Activated CD4-positive, alpha-beta T cell treated with anti-CD3 and anti-CD28 coated beads, Interleukin-10, Interleukin-2, amounts not matched to agents 100 ng/mL and 50 ng/mL, durations not matched to agents 16 hours and 8 hours (primary cell): ENCODE measurements at regions not wholly inside any gene's neighbourhood (a gene's known extent, or its start where the extent isn't known, plus 50 kb on each side); places are given as distances from the start of the nearest gene placed in this dataset.
"Not testable (repeated sequence)": the region's sequence is repeated elsewhere in the genome, so short reads cannot be mapped to it uniquely, and the experiment has no call there.

ENCODE experiments used
- DNase-seq: peaks from one replicate; pipeline ENCODE4 v3.0.0-alpha.2; 2020

DNA sequence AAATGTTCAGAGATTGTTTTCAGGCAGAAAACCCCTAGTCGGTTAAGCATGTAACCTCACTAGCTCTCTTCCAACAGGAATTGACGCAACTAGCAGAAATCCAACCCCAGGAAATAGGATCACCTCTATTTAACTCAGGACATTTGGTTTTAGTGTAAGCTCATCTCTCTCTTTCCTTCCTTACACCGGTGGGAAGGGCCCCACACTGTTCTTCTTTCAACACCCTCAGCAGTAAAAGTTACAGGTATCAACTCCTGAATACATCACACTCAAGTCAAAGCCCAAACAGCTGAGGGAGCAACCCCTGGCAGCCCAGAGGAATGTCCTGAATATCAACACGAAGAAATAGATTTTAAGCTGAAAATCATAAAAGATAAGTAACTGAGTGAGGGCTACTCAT, 191.2 kb upstream of the KIF2B start:
- DNase-seq = no peak

GRCh38 chr17:53630638-53631037, 192.1 kb upstream of the KIF2B start:
- DNase-seq = no peak

DNA sequence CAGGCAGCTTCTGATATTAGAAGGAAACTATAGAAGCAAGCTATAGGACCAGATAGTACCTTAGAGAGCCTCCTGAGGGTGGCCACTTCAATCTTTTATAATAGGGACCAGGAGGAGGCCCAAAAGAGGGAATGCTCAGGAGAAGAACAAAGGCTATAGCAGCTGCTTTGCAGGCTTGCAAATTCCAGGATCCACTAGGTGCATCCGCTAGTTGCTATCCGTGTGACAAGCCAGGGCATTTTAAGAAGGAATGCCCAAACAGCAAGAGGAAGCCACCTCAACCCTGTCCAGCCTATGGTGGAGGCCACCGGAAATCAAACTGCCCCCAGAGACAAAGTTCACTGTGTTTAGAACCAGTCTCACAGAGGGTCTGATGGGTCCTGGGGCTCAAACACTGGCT, 192.6 kb upstream of the KIF2B start:
- DNase-seq = no peak

GRCh38 chr17:53629188-53629587, 193.5 kb upstream of the KIF2B start:
- no peak for DNase-seq

GRCh38 chr17:53628011-53628410, 194.7 kb upstream of the KIF2B start:
- no peak for DNase-seq

DNA sequence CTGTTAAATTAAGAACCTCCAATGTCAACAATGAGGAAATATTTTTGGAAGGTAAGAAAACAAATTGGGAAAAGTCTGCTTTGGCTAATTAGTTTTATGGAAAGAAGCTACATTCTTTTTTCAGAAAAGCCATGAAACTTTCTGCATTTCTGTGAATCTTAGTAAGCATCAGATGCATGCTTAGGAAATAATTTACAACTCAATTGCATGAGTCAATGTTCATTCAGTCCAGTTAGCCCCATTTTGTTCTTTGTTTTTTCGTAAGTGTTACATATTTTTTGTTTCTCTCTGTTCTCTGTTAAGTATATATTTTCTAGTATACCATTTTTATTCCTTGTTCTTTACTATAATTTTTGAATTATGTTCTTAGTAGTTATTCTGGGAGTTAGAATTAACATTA, 195.2 kb upstream of the KIF2B start:
- no peak for DNase-seq

- DNase-seq = no peak
Observed at GRCh38 chr17:53626286-53626685, 196.4 kb upstream of the KIF2B start.

GRCh38 chr17:53619025-53619424, 203.7 kb upstream of the KIF2B start:
- DNase-seq = no peak

- DNase-seq = not testable (repeated sequence)
Observed at GRCh38 chr17:53608208-53608607, 214.5 kb upstream of the KIF2B start.

DNA sequence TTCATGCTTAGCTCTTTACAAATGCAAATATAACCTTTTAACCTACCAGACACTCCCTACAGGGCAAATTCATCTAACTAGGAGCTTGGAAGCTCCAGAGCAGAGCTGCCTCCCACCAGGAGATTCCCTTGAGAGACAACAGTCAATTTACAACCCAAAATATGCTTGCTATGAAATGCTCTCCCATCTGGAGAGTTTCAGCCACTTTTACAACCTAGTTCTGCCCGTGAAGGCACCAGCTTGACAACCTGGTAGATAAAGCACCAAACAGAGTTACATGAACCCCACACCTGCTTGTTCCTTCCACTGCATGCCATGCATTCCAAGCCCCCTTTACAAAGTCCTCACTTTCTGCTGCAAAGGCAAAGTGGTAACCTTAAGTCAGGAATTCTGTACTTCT, 215.3 kb upstream of the KIF2B start:
- DNase-seq = no peak

DNA sequence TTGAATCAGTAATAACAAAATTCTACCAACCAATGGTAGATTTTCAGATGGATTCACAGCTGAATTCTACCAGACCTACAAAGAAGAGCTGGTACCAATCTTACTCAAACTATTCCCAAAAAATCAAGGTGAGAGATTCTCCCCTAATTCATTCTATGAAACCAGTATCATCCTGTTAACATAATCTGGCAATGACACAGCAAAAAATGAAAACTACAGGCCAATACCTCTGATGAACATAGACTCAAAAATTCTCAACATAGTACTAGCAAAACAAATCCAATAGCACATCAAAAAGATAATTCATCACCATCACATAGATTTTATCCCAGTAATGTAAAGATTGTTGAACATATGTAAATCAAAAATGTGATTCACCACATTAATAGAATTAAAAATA, 234.4 kb upstream of the KIF2B start:
- DNase-seq = no peak

GRCh38 chr17:53574038-53574437, 248.7 kb upstream of the KIF2B start:
- DNase-seq = no peak

GRCh38 chr17:53571342-53571741, 251.4 kb upstream of the KIF2B start:
- DNase-seq = no peak

- no peak for DNase-seq
Observed at GRCh38 chr17:53570731-53571130, 252.0 kb upstream of the KIF2B start.

DNA sequence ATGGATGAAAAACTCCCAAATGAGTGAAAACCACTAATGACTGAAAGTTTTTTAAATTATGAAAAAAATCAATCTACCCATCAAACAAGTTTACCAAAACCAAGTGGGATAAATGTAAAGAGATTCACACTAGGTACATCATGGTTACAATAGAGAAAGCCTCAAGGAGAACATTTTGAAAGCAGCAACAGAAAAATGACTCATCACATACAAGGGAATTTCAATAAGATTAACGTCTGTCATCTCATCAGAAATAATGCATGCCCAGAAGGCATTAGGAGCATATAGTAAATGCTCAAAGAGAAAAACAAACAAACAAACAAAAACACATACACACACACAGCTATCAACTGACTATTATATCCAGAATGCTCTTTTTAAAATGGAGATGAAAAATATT, 261.8 kb upstream of the KIF2B start:
- no peak for DNase-seq

- DNase-seq = no peak
Observed at GRCh38 chr17:53548252-53548651, 274.5 kb upstream of the KIF2B start.

DNA sequence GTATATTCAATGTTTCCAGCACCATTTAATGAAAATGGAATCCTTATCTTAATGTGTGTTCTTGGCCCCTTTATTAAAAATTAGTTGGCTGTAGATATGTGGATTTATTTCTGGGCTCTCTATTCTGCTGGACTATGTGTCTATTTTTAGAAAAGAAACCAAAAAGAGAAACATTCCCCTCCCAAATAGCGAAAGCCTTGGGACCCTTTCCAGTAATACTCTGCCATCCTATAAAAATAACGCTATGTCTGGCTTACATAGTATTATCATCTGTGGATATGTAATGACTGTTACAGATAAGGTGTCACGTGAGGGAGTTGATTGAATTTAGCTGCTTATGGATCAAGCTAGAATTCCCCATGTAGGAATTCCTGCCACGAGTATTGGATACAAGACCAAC, 279.3 kb upstream of the KIF2B start:
- DNase-seq = no peak

- no peak for DNase-seq
Observed at GRCh38 chr17:53538129-53538617, 284.6 kb upstream of the KIF2B start.

GRCh38 chr17:53527473-53527872, 295.3 kb upstream of the KIF2B start:
- DNase-seq = no peak

- no peak for DNase-seq
Observed at GRCh38 chr17:53525590-53525989, 297.1 kb upstream of the KIF2B start.

DNA sequence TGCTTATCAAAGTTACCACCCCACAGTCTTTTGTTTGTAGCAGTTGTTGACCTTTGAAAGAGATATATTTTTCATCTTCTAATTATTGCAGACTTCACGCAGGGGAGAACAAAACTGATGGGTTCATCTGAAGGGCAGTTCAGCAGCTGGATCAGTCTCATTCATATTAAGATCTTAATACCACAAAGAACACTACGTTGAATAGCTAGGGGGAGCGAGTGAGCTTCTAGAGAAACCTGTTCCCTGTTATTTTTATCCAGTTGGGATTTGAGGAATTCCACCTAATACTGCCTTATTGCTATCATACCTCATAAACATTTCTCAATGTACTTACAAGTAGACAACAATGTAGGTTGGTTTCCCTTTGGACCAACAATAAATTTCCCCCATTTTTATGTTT, 306.1 kb upstream of the KIF2B start:
- DNase-seq = no peak

GRCh38 chr17:53499277-53499676, 323.4 kb upstream of the KIF2B start:
- no peak for DNase-seq

DNA sequence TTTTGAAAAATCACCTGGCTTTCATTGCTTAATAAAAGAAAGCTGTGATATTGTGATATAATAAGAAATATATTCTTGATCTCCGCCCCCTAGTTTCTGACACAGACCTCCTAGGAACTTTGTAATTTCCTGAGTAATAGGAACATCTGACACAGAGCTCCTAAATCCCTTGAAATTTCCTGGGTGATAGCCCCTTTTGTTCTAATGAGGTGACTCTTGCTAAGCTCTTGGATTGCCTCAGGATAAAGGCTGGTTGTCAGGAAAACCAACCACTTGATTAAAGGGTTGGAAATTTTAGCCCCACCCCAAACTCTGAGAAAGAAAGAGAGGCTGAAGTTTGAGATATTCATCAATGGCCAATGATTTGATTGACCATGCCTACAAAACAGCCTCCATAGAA, 326.4 kb upstream of the KIF2B start:
- no peak for DNase-seq

DNA sequence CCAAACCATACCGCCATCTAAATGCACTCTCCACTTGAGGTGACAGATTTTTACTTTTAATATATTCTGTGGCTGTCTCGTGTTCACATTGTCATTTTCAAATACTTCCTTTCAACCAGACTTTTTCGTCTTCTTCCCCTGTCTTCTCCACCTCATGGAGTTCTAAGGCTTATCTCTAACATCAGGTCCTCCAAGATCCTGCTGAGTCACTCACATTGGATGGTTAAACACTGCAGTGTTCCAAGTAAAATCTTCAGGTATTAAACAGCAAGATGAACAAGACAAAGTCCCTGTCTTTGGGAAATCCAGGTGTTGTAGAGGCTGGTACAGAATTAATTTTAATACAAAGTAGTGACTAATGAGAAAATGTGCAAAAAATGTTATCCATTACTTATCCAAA, 330.2 kb upstream of the KIF2B start:
- DNase-seq = no peak

DNA sequence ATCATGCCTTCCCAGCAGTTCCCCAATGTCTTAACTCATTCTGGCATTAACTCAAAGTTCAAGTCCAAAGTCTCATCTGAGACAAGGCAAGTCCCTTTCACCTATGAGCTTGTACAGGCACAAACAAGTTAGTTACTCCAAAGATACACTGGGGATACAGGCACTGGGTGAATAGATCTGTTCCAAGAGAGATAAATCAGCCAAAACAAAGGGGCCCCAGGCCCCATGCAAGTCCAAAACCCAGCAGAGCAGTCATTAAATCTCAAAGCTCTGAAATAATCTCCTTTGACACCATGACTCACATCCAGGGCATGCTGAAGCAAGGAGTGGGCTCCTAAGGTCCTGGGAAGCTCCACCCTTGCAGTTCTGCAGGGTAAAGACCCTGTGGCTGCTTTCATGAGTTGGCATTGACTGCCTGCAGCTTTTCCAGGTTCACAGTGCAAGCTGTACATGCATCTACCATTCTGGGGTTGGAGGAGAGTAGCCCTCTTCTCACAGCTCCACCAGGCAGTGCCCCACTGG, 332.2 kb upstream of the KIF2B start:
- no peak for DNase-seq

DNA sequence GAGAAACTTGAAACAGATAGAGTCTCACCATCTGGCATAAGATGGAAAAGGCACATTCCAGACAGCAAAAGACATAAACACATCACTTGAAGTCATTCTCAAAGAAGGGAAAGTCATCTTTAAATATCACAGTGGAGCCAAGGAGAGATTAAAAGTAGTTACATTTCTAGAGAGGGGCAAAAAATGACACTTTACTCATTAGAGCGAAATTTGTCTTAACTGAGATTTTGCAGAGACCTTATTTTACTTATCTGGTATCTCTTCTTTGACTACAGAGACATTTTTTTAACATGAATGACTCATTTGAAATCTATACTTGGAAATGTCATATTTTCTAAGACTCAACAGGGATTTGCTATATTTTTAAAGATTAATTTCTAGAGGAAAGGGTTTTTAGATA, 339.0 kb upstream of the KIF2B start:
- no peak for DNase-seq
